ENCODE measurements at regions not wholly inside any gene's neighbourhood (a gene's known extent, or its start where the extent isn't known, plus 50 kb on each side); places are given as distances from the start of the nearest gene placed in this dataset.
"Not testable (repeated sequence)": the region's sequence is repeated elsewhere in the genome, so short reads cannot be mapped to it uniquely, and the experiment has no call there.

DNA sequence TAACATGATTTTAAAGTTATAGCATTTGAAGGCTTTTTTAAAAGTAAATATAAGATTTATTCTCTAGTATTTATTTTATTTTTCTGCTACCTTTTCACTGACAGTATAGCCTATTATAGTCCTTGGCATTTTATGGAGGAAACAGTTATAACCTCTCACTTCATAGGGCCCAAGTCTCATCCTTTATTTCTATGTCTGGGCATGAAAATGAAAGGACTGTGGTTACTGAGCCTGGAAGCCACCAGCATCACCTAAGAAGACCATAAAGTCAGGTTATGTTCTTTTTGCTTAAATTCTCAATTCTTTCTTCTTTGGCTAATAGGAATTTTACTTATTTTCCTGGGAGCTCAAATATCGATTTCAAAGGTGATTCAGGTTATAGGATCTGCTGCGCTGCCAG lies 494.7 kb upstream of the TECRL start:
- H3K79me2 ChIP-seq (ENCODE audit: insufficient read depth, low read length): no peaks in the 10 kb centered on the region
- H3K27me3 ChIP-seq (ENCODE audit: insufficient read depth, low read length): no peaks in the 10 kb centered on the region
- H4K20me1 ChIP-seq (ENCODE audit: insufficient read depth): no peaks in the 10 kb centered on the region
- ChIA-PET POLR2A (no interaction called here), CTCF (no interaction called here), RAD21 (ENCODE audit: low non-redundant PET in 1 of 2, low total read pairs in 2 of 2, uncharacterized antibody in 2 of 2, unreplicated experiment in 2 of 2) (no interaction called here)
- ATAC-seq (no peak), DNase-seq (ENCODE audit: low read depth, low spot score) (no peak)
- H3K9me3 ChIP-seq (ENCODE audit: control insufficient read depth in 1 of 2, insufficient read depth in 1 of 2, low read depth in 1 of 2, low read length in 2 of 2): peaks cover 3 to 12% of the 10 kb centered on the region in 2 experiments; a peak in 3 of 4 replicates
- H3K36me3 ChIP-seq (ENCODE audit: control insufficient read depth in 1 of 2, insufficient read depth in 2 of 2, low read length in 2 of 2): no peaks in the 10 kb centered on the region
- H3K4me1 ChIP-seq (ENCODE audit: control insufficient read depth in 1 of 2, insufficient read depth in 2 of 2, low read length in 2 of 2): no peaks in the 10 kb centered on the region
- intact Hi-C loops (cut with micrococcal nuclease): no loop called here
- no peak for TF ChIP-seq SRF (IDR thresholded peaks at IDR 0.05; ENCODE audit: low read depth)
- no peak for TF ChIP-seq ZFX (IDR thresholded peaks at IDR 0.05)
- TF ChIP-seq ATF3 (IDR thresholded peaks at IDR 0.05): no peak
- TF ChIP-seq ELF1 (IDR thresholded peaks at IDR 0.05; ENCODE audit: borderline replicate concordance, low read depth): no peak
- H3K9me2 ChIP-seq (ENCODE audit: insufficient read depth): no peaks in the 10 kb centered on the region
- BruUV-seq (replicated peaks): no TSS peak
- no peak overlapping the region for H3K4me2 ChIP-seq (ENCODE audit: low read length)
- no peak overlapping the region for H3K4me3 ChIP-seq (replicated peaks in 1 of 2; ENCODE audit: low read depth in 1 of 2, low read length in 2 of 2)
- no peak overlapping the region for H2AFZ ChIP-seq (ENCODE audit: low read depth, low read length, poor library complexity, severe bottlenecking)
- H3K9ac ChIP-seq (ENCODE audit: low read length): no peak overlapping the region
- H3K27ac ChIP-seq (ENCODE audit: low read depth, low read length): no peak overlapping the region

GRCh38 chr4:64899563-64899962 lies 490.3 kb upstream of the TECRL start:
- Histone ChIP-seq H3K79me2 (ENCODE audit: insufficient read depth, low read length) (no peaks in the 10 kb centered on the region), H3K36me3 (ENCODE audit: control insufficient read depth in 1 of 2, insufficient read depth in 2 of 2, low read length in 2 of 2) (no peaks in the 10 kb centered on the region), H3K9me2 (ENCODE audit: insufficient read depth) (no peaks in the 10 kb centered on the region), H3K4me2 (ENCODE audit: low read length) (no peak overlapping the region), H3K9ac (ENCODE audit: low read length) (no peak overlapping the region), H3K4me3 (replicated peaks in 1 of 2; ENCODE audit: low read depth in 1 of 2, low read length in 2 of 2) (no peak overlapping the region), H4K20me1 (ENCODE audit: insufficient read depth) (no peaks in the 10 kb centered on the region), H3K27me3 (ENCODE audit: insufficient read depth, low read length) (no peaks in the 10 kb centered on the region), H3K9me3 (ENCODE audit: control insufficient read depth in 1 of 2, insufficient read depth in 1 of 2, low read depth in 1 of 2, low read length in 2 of 2) (peaks cover 3 to 15% of the 10 kb centered on the region in 2 experiments; a peak in 2 of 4 replicates), H3K4me1 (ENCODE audit: control insufficient read depth in 1 of 2, insufficient read depth in 2 of 2, low read length in 2 of 2) (no peaks in the 10 kb centered on the region), H3K27ac (ENCODE audit: low read depth, low read length) (no peak overlapping the region), H2AFZ (ENCODE audit: low read depth, low read length, poor library complexity, severe bottlenecking) (no peak overlapping the region)
- POLR2A ChIA-PET: no interaction called here
- no peak for TF ChIP-seq POLR2A (IDR thresholded peaks at IDR 0.05; ENCODE audit: borderline replicate concordance, extremely low read depth, insufficient read depth, insufficient read length)
- no peak for TF ChIP-seq CTCF (IDR thresholded peaks at IDR 0.05 in 2 of 3, conservative IDR thresholded peaks at IDR 0.05 in 1 of 3; ENCODE audit: borderline replicate concordance in 1 of 3, insufficient read depth in 1 of 3, low read depth in 2 of 3, low read length in 2 of 3)
- TF ChIP-seq REST (IDR thresholded peaks at IDR 0.05; ENCODE audit: low read depth): no peak
- TF ChIP-seq CBX3 (IDR thresholded peaks at IDR 0.05; ENCODE audit: low read depth): no peak
- no peak for TF ChIP-seq SIN3A (IDR thresholded peaks at IDR 0.05; ENCODE audit: low read depth)
- no peak for TF ChIP-seq ATF3 (IDR thresholded peaks at IDR 0.05)
- RAD21 ChIA-PET (ENCODE audit: low non-redundant PET in 1 of 2, low total read pairs in 2 of 2, uncharacterized antibody in 2 of 2, unreplicated experiment in 2 of 2): no interaction called here
- CTCF ChIA-PET: no interaction called here
- no peak for ATAC-seq
- DNase-seq (ENCODE audit: low read depth, low spot score): no peak
- intact Hi-C loops (cut with micrococcal nuclease): no loop called here
- BruUV-seq (replicated peaks): no TSS peak

DNA sequence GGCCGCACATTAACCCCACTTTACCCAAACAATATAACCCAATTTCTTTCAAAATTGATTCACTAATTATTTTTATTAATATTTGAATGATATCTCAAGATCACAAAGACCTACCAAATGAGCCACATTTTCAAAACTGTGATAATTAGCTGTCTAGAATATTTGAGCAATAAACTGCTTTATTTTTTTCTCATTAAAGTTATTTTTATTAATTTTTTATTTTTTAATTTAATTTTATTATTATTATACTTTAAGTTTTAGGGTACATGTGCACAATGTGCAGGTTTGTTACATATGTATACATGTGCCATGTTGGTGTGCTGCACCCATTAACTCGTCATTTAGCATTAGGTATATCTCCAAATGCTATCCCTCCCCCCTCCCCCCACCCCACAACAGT lies 489.8 kb upstream of the TECRL start:
- H3K9ac ChIP-seq (ENCODE audit: low read length); H3K36me3 ChIP-seq (ENCODE audit: control insufficient read depth in 1 of 2, insufficient read depth in 2 of 2, low read length in 2 of 2); H3K9me2 ChIP-seq (ENCODE audit: insufficient read depth); BruUV-seq (replicated peaks); POLR2A ChIA-PET; H4K20me1 ChIP-seq (ENCODE audit: insufficient read depth); H3K4me3 ChIP-seq (replicated peaks in 1 of 2; ENCODE audit: low read depth in 1 of 2, low read length in 2 of 2); H2AFZ ChIP-seq (ENCODE audit: low read depth, low read length, poor library complexity, severe bottlenecking); H3K79me2 ChIP-seq (ENCODE audit: insufficient read depth, low read length); DNase-seq (ENCODE audit: low read depth, low spot score); RAD21 ChIA-PET (ENCODE audit: low non-redundant PET in 1 of 2, low total read pairs in 2 of 2, uncharacterized antibody in 2 of 2, unreplicated experiment in 2 of 2); CTCF ChIA-PET; H3K27me3 ChIP-seq (ENCODE audit: insufficient read depth, low read length); ATAC-seq; intact Hi-C loops (cut with micrococcal nuclease); H3K4me2 ChIP-seq (ENCODE audit: low read length); H3K4me1 ChIP-seq (ENCODE audit: control insufficient read depth in 1 of 2, insufficient read depth in 2 of 2, low read length in 2 of 2); H3K27ac ChIP-seq (ENCODE audit: low read depth, low read length): not testable (repeated sequence)
- peaks cover 3 to 16% of the 10 kb centered on the region in 2 experiments; a peak in 2 of 4 replicates for H3K9me3 ChIP-seq (ENCODE audit: control insufficient read depth in 1 of 2, insufficient read depth in 1 of 2, low read depth in 1 of 2, low read length in 2 of 2)

Measured in HCT116 (cell line).